ENCODE measurements at regions not wholly inside any gene's neighbourhood (a gene's known extent, or its start where the extent isn't known, plus 50 kb on each side); places are given as distances from the start of the nearest gene placed in this dataset.

GRCh38 chr11:116062490-116063171 is 558.4 kb upstream of the CADM1 start:
- no peak for TF ChIP-seq TCF4 (CRISPR knock-in tag; IDR thresholded peaks at IDR 0.05; ENCODE audit: borderline replicate concordance)
- TF ChIP-seq ISL1 (CRISPR knock-in tag; IDR thresholded peaks at IDR 0.05) = 0 out of 2 replicates have a peak, but pooled peaks have one; percentile 15
- no peak for TF ChIP-seq SNAI2 (CRISPR knock-in tag; IDR thresholded peaks at IDR 0.05)
- TF ChIP-seq PPARA (CRISPR knock-in tag; IDR thresholded peaks at IDR 0.05; ENCODE audit: borderline replicate concordance) = no peak
- no peak for TF ChIP-seq ZNF70 (CRISPR knock-in tag; IDR thresholded peaks at IDR 0.05)
- no peak for TF ChIP-seq ZC3H10 (CRISPR knock-in tag; IDR thresholded peaks at IDR 0.05)
- no peak for TF ChIP-seq ARNTL (CRISPR knock-in tag; IDR thresholded peaks at IDR 0.05; ENCODE audit: borderline replicate concordance, low read depth)
- no peak; the same call in 2 of the 3 replicates for ATAC-seq

GRCh38 chr11:116062129-116062489 is 557.9 kb upstream of the CADM1 start:
- no peak for ATAC-seq
- no peak for TF ChIP-seq ZNF8 (CRISPR knock-in tag; IDR thresholded peaks at IDR 0.05)
- no peak for TF ChIP-seq ZC3H10 (CRISPR knock-in tag; IDR thresholded peaks at IDR 0.05)
- TF ChIP-seq PPARA (CRISPR knock-in tag; IDR thresholded peaks at IDR 0.05; ENCODE audit: borderline replicate concordance) = no peak
- no peak for TF ChIP-seq ZNF565 (CRISPR knock-in tag; conservative IDR thresholded peaks at IDR 0.05; ENCODE audit: low read depth)
- no peak for TF ChIP-seq ISL1 (CRISPR knock-in tag; IDR thresholded peaks at IDR 0.05)
- no peak for TF ChIP-seq PATZ1 (CRISPR knock-in tag; IDR thresholded peaks at IDR 0.05; ENCODE audit: borderline replicate concordance)
- no peak for TF ChIP-seq CSRNP3 (CRISPR knock-in tag; IDR thresholded peaks at IDR 0.05)
- no peak for TF ChIP-seq RARB (CRISPR knock-in tag; IDR thresholded peaks at IDR 0.05)
- TF ChIP-seq ESRRG (CRISPR knock-in tag; IDR thresholded peaks at IDR 0.05) = no peak
- TF ChIP-seq ARNTL (CRISPR knock-in tag; IDR thresholded peaks at IDR 0.05; ENCODE audit: borderline replicate concordance, low read depth) = no peak
- TF ChIP-seq ZFP3 (CRISPR knock-in tag; IDR thresholded peaks at IDR 0.05) = no peak
- TF ChIP-seq TOX (CRISPR knock-in tag; IDR thresholded peaks at IDR 0.05; ENCODE audit: borderline replicate concordance) = no peak
- TF ChIP-seq GLIS3 (CRISPR knock-in tag; IDR thresholded peaks at IDR 0.05) = no peak
- no peak for TF ChIP-seq SNAI2 (CRISPR knock-in tag; IDR thresholded peaks at IDR 0.05)
- TF ChIP-seq ZNF70 (CRISPR knock-in tag; IDR thresholded peaks at IDR 0.05) = no peak

- no peak for ATAC-seq
Measured at GRCh38 chr11:116061322-116061721, 557.1 kb upstream of the CADM1 start.

GRCh38 chr11:116059919-116060318 is 555.7 kb upstream of the CADM1 start:
- TF ChIP-seq ZNF70 (CRISPR knock-in tag; IDR thresholded peaks at IDR 0.05) (no peak), ZFP30 (CRISPR knock-in tag; IDR thresholded peaks at IDR 0.05) (no peak), ZFP3 (CRISPR knock-in tag; IDR thresholded peaks at IDR 0.05) (no peak), PPARA (CRISPR knock-in tag; IDR thresholded peaks at IDR 0.05; ENCODE audit: borderline replicate concordance) (no peak), CSRNP3 (CRISPR knock-in tag; IDR thresholded peaks at IDR 0.05) (no peak), ARNTL (CRISPR knock-in tag; IDR thresholded peaks at IDR 0.05; ENCODE audit: borderline replicate concordance, low read depth) (no peak), PATZ1 (CRISPR knock-in tag; IDR thresholded peaks at IDR 0.05; ENCODE audit: borderline replicate concordance) (no peak), ISL1 (CRISPR knock-in tag; IDR thresholded peaks at IDR 0.05) (no peak), RARB (CRISPR knock-in tag; IDR thresholded peaks at IDR 0.05) (no peak), OSR1 (CRISPR knock-in tag; IDR thresholded peaks at IDR 0.05) (no peak), TOX (CRISPR knock-in tag; IDR thresholded peaks at IDR 0.05; ENCODE audit: borderline replicate concordance) (no peak), CREB5 (CRISPR knock-in tag; IDR thresholded peaks at IDR 0.05; ENCODE audit: low read depth) (no peak), CSDC2 (CRISPR knock-in tag; IDR thresholded peaks at IDR 0.05) (no peak), ZC3H10 (CRISPR knock-in tag; IDR thresholded peaks at IDR 0.05) (no peak), ESRRG (CRISPR knock-in tag; IDR thresholded peaks at IDR 0.05) (no peak), TCF4 (CRISPR knock-in tag; IDR thresholded peaks at IDR 0.05; ENCODE audit: borderline replicate concordance) (no peak), ZNF565 (CRISPR knock-in tag; conservative IDR thresholded peaks at IDR 0.05; ENCODE audit: low read depth) (no peak), POU6F1 (CRISPR knock-in tag; IDR thresholded peaks at IDR 0.05; ENCODE audit: borderline replicate concordance, low read depth) (no peak), SNAI2 (CRISPR knock-in tag; IDR thresholded peaks at IDR 0.05) (no peak), GLIS3 (CRISPR knock-in tag; IDR thresholded peaks at IDR 0.05) (no peak)
- no peak for ATAC-seq

More at GRCh38 chr11:116061322-116061721, 557.1 kb upstream of the CADM1 start:
- TF ChIP-seq TOX (CRISPR knock-in tag; IDR thresholded peaks at IDR 0.05; ENCODE audit: borderline replicate concordance) (no peak), ARNTL (CRISPR knock-in tag; IDR thresholded peaks at IDR 0.05; ENCODE audit: borderline replicate concordance, low read depth) (no peak), ZFP30 (CRISPR knock-in tag; IDR thresholded peaks at IDR 0.05) (no peak), ZC3H10 (CRISPR knock-in tag; IDR thresholded peaks at IDR 0.05) (no peak), TCF4 (CRISPR knock-in tag; IDR thresholded peaks at IDR 0.05; ENCODE audit: borderline replicate concordance) (peak; percentile 18; the same call in 1 of the 2 replicates), RARB (CRISPR knock-in tag; IDR thresholded peaks at IDR 0.05) (no peak)
